ENCODE measurements at regions not wholly inside any gene's neighbourhood (a gene's known extent, or its start where the extent isn't known, plus 50 kb on each side); places are given as distances from the start of the nearest gene placed in this dataset.

GRCh38 chr5:165119175-165119574 lies 1613.8 kb downstream of the MAT2B start:
- TF ChIP-seq POLR2A (IDR thresholded peaks at IDR 0.05): no peak
- TF ChIP-seq, protein P1, sequence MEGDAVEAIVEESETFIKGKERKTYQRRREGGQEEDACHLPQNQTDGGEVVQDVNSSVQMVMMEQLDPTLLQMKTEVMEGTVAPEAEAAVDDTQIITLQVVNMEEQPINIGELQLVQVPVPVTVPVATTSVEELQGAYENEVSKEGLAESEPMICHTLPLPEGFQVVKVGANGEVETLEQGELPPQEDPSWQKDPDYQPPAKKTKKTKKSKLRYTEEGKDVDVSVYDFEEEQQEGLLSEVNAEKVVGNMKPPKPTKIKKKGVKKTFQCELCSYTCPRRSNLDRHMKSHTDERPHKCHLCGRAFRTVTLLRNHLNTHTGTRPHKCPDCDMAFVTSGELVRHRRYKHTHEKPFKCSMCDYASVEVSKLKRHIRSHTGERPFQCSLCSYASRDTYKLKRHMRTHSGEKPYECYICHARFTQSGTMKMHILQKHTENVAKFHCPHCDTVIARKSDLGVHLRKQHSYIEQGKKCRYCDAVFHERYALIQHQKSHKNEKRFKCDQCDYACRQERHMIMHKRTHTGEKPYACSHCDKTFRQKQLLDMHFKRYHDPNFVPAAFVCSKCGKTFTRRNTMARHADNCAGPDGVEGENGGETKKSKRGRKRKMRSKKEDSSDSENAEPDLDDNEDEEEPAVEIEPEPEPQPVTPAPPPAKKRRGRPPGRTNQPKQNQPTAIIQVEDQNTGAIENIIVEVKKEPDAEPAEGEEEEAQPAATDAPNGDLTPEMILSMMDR (IDR thresholded peaks at IDR 0.05 in 4 of 5, conservative IDR thresholded peaks at IDR 0.05 in 1 of 5): no peak

All from gastrocnemius medialis (tissue), 4 donors.